Endometrium (tissue), 2 donors: ENCODE measurements at regions not wholly inside any gene's neighbourhood (a gene's known extent, or its start where the extent isn't known, plus 50 kb on each side); places are given as distances from the start of the nearest gene placed in this dataset.

Experiments used
- FAIRE-seq: peaks from 2 replicates; lab custom pipeline; 2012; peaks lifted over from hg19 to GRCh38; lab: Jason Lieb, UNC
- donor health status: control.
- donor health status: control.

GRCh38 chr4:83723609-83724008 lies 187.7 kb downstream of the GPAT3 start:
- FAIRE-seq = no peak

GRCh38 chr4:83722730-83723269 lies 186.9 kb downstream of the GPAT3 start:
- no peak for FAIRE-seq

- no peak for FAIRE-seq
Measured at GRCh38 chr4:83716874-83717273, 181.0 kb downstream of the GPAT3 start.

- FAIRE-seq = no peak
Measured at GRCh38 chr4:83712890-83713289, 177.0 kb downstream of the GPAT3 start.

GRCh38 chr4:83709627-83710026 lies 173.7 kb downstream of the GPAT3 start:
- no peak for FAIRE-seq

GRCh38 chr4:83708500-83709175 lies 172.7 kb downstream of the GPAT3 start:
- no peak for FAIRE-seq

- no peak for FAIRE-seq
Measured at GRCh38 chr4:83704786-83705185, 168.9 kb downstream of the GPAT3 start.

- FAIRE-seq = no peak
Measured at GRCh38 chr4:83703752-83704151, 167.8 kb downstream of the GPAT3 start.

GRCh38 chr4:83701041-83701440 lies 165.1 kb downstream of the GPAT3 start:
- peak; percentile 23 for FAIRE-seq

- FAIRE-seq = no peak
Measured at GRCh38 chr4:83699358-83699757, 163.4 kb downstream of the GPAT3 start.

GRCh38 chr4:83692028-83692427 lies 156.1 kb downstream of the GPAT3 start:
- FAIRE-seq = no peak

- FAIRE-seq = no peak
Measured at GRCh38 chr4:83686166-83686565, 150.3 kb downstream of the GPAT3 start.

- FAIRE-seq = no peak
Measured at GRCh38 chr4:83679692-83680091, 143.8 kb downstream of the GPAT3 start.

- no peak for FAIRE-seq
Measured at GRCh38 chr4:83679254-83679653, 143.3 kb downstream of the GPAT3 start.

- peak; percentile 54 for FAIRE-seq
Measured at GRCh38 chr4:83677656-83678055, 141.7 kb downstream of the GPAT3 start.

GRCh38 chr4:83664741-83665140 lies 128.8 kb downstream of the GPAT3 start:
- no peak for FAIRE-seq

GRCh38 chr4:83664071-83664470 lies 128.2 kb downstream of the GPAT3 start:
- no peak for FAIRE-seq

GRCh38 chr4:83662204-83662603 lies 126.3 kb downstream of the GPAT3 start:
- no peak for FAIRE-seq

- FAIRE-seq = no peak
Measured at GRCh38 chr4:83661359-83661758, 125.5 kb downstream of the GPAT3 start.

GRCh38 chr4:83660578-83660977 lies 124.7 kb downstream of the GPAT3 start:
- no peak for FAIRE-seq

GRCh38 chr4:83658806-83659205 lies 122.9 kb downstream of the GPAT3 start:
- FAIRE-seq = no peak

- no peak for FAIRE-seq
Measured at GRCh38 chr4:83657336-83657735, 121.4 kb downstream of the GPAT3 start.
